ENCODE measurements at regions not wholly inside any gene's neighbourhood (a gene's known extent, or its start where the extent isn't known, plus 50 kb on each side); places are given as distances from the start of the nearest gene placed in this dataset.

DNA sequence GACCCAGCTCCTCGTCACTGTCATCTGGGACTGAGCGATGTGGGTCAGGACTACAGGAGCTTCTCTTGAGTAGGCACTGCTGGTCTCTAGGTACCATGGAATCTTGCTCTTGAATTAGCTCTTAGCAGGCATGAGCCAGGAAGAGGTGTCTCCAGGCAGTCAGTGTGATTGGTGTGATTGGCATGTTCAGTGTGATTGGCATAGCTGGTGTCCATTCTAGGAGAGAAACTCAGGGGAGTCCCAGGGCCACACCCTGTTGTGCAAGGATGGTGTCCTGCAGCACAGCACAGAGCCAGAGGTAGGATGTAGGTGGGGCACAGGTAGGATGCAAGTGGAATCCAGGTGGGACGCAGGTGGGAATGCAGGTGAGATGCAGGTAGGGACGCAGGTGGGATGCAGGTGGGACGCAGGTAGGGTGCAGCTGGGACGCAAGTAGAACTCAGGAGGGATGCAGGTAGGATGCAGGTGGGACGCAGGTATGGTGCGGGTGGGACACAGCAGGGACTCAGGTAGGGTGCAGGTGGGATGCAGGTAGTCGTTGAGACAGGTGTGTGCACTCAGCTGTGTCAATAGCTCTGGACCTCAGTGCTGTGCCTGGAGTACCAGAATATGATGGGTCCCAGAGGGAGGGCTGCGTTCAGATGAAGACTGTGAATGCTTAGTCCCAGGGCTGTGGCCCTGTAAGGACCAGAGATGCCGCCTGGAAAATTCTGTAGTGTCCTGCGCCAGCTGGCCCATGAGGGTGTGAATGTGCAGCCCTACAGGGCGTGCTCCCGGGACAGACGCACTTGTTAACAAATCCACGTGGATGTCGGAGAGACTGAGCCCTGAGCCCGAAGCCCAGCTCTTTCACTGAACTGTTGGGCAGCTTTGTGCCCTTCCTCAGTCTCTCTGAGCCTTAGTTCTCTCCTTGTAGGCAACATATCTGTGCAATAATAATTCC lies 248.2 kb upstream of the PITRM1 start:
- TF ChIP-seq, protein P1, sequence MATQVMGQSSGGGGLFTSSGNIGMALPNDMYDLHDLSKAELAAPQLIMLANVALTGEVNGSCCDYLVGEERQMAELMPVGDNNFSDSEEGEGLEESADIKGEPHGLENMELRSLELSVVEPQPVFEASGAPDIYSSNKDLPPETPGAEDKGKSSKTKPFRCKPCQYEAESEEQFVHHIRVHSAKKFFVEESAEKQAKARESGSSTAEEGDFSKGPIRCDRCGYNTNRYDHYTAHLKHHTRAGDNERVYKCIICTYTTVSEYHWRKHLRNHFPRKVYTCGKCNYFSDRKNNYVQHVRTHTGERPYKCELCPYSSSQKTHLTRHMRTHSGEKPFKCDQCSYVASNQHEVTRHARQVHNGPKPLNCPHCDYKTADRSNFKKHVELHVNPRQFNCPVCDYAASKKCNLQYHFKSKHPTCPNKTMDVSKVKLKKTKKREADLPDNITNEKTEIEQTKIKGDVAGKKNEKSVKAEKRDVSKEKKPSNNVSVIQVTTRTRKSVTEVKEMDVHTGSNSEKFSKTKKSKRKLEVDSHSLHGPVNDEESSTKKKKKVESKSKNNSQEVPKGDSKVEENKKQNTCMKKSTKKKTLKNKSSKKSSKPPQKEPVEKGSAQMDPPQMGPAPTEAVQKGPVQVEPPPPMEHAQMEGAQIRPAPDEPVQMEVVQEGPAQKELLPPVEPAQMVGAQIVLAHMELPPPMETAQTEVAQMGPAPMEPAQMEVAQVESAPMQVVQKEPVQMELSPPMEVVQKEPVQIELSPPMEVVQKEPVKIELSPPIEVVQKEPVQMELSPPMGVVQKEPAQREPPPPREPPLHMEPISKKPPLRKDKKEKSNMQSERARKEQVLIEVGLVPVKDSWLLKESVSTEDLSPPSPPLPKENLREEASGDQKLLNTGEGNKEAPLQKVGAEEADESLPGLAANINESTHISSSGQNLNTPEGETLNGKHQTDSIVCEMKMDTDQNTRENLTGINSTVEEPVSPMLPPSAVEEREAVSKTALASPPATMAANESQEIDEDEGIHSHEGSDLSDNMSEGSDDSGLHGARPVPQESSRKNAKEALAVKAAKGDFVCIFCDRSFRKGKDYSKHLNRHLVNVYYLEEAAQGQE (IDR thresholded peaks at IDR 0.05; ENCODE audit: low read depth, low read length) = no peak
- TF ChIP-seq, protein P2, sequence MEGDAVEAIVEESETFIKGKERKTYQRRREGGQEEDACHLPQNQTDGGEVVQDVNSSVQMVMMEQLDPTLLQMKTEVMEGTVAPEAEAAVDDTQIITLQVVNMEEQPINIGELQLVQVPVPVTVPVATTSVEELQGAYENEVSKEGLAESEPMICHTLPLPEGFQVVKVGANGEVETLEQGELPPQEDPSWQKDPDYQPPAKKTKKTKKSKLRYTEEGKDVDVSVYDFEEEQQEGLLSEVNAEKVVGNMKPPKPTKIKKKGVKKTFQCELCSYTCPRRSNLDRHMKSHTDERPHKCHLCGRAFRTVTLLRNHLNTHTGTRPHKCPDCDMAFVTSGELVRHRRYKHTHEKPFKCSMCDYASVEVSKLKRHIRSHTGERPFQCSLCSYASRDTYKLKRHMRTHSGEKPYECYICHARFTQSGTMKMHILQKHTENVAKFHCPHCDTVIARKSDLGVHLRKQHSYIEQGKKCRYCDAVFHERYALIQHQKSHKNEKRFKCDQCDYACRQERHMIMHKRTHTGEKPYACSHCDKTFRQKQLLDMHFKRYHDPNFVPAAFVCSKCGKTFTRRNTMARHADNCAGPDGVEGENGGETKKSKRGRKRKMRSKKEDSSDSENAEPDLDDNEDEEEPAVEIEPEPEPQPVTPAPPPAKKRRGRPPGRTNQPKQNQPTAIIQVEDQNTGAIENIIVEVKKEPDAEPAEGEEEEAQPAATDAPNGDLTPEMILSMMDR (IDR thresholded peaks at IDR 0.05) = no peak
- TF ChIP-seq POLR2AphosphoS5 (IDR thresholded peaks at IDR 0.05; ENCODE audit: low read depth, low read length) (no peak), YY1 (IDR thresholded peaks at IDR 0.05; ENCODE audit: low read depth) (no peak), EZH2phosphoT487 (IDR thresholded peaks at IDR 0.05; ENCODE audit: borderline replicate concordance, low read depth) (no peak), SIN3A (IDR thresholded peaks at IDR 0.05; ENCODE audit: borderline replicate concordance, low read depth, low read length) (no peak), SMC3 (IDR thresholded peaks at IDR 0.05; ENCODE audit: low read depth, low read length) (no peak), EP300 (IDR thresholded peaks at IDR 0.05; ENCODE audit: borderline replicate concordance in 1 of 2, low read depth in 1 of 2, low read length in 1 of 2) (no peak), FOXM1 (IDR thresholded peaks at IDR 0.05; ENCODE audit: low read depth) (no peak), TCF12 (IDR thresholded peaks at IDR 0.05) (no peak)
- TF ChIP-seq, protein P3, sequence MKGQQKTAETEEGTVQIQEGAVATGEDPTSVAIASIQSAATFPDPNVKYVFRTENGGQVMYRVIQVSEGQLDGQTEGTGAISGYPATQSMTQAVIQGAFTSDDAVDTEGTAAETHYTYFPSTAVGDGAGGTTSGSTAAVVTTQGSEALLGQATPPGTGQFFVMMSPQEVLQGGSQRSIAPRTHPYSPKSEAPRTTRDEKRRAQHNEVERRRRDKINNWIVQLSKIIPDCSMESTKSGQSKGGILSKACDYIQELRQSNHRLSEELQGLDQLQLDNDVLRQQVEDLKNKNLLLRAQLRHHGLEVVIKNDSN (IDR thresholded peaks at IDR 0.05; ENCODE audit: borderline replicate concordance, low read depth) = no peak

Measured in SK-N-SH (cell line).